A673 (cell line): ENCODE measurements at regions not wholly inside any gene's neighbourhood (a gene's known extent, or its start where the extent isn't known, plus 50 kb on each side); places are given as distances from the start of the nearest gene placed in this dataset.

Source experiments
- CTCF ChIP-seq: fragments of 300-800, 200-600 bp; sonication (generic); conservative IDR thresholded peaks from 2 replicates; pipeline ENCODE4 v1.5.1; 2017; ENCODE audit warnings: low read depth, mild to moderate bottlenecking, antibody characterized with exemption, low read length, moderate library complexity, mixed read lengths
- EZH2 ChIP-seq: fragments of 200-600 bp; sonication (generic); IDR thresholded peaks from 2 replicates; pipeline ENCODE4 v1.6.1; 2017; ENCODE audit warnings: borderline replicate concordance, low read depth, mild to moderate bottlenecking, mixed read lengths, antibody characterized with exemption, low read length; ENCODE audit not compliant: poor library complexity, severe bottlenecking

DNA sequence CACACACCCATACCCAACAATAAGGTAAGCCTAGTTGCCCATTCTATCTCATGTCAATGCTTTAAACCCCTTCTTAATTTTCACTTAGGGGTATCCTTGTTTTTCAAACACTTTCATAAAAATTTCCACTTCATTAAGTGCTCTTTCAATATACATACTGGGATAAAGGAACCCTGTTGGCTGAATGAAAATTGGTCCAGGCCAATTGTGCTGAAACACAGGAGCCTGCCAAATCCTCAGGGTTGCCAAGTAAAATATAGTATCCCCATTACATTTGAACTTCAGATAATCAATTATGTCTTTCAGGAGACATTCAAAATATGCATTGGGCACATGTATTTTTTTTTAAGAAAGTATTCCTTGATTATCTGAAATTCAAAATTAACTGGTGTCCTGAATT, 1131.1 kb downstream of the SLITRK1 start:
- TF ChIP-seq CTCF (no peak), EZH2 (no peak)
